HG03442 (cell line): ENCODE measurements at regions not wholly inside any gene's neighbourhood (a gene's known extent, or its start where the extent isn't known, plus 50 kb on each side); places are given as distances from the start of the nearest gene placed in this dataset.
A peak's percentile ranks its signal among the peaks of the same experiment; 100 is the strongest.
"Not testable (repeated sequence)": the region's sequence is repeated elsewhere in the genome, so short reads cannot be mapped to it uniquely, and the experiment has no call there.

Experiments
- ATAC-seq: cut with Tn5 transposase; IDR thresholded peaks from one replicate; pipeline ENCODE4 v1.9.1; 2021; ENCODE audit warnings: mild to moderate bottlenecking, moderate library complexity; ENCODE audit not compliant: unreplicated experiment

DNA sequence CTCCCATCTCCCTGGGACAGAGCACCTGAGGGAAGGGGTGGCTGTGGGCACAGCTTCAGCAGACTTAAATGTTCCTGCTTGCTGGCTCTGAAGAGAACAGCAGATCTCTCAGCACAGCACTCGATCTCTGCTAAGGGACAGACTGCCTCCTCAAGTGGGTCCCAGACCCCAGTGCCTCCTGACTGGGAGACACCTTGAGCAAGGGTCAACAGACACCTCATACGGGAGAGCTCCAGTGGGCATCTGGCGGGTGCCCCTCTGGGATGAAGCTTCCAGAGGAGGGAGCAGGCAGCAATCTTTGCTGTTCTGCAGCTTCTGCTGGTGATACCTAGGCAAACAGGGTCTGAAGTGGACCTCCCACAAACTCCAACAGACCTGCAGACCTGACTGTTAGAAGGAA, 436.7 kb upstream of the CHRM2 start:
- ATAC-seq, result not testable (repeated sequence)

- no peak for ATAC-seq
These were observed 444.4 kb upstream of the CHRM2 start for GRCh38 chr7:136424058-136424457.

DNA sequence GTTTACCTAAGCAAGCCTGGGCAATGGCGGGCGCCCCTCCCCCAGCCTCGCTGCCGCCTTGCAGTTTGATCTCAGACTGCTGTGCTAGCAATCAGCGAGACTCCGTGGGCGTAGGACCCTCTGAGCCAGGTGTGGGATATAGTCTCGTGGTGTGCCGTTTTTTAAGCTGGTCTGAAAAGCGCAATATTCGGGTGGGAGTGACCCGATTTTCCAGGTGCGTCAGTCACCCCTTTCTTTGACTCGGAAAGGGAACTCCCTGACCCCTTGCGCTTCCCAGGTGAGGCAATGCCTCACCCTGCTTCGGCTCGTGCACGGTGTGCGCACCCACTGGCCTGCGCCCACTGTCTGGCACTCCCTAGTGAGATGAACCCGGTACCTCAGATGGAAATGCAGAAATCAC, 442.6 kb upstream of the MTPN start:
- not testable (repeated sequence) for ATAC-seq

- no peak for ATAC-seq
These were observed 435.8 kb upstream of the MTPN start for GRCh38 chr7:136412952-136413351.

DNA sequence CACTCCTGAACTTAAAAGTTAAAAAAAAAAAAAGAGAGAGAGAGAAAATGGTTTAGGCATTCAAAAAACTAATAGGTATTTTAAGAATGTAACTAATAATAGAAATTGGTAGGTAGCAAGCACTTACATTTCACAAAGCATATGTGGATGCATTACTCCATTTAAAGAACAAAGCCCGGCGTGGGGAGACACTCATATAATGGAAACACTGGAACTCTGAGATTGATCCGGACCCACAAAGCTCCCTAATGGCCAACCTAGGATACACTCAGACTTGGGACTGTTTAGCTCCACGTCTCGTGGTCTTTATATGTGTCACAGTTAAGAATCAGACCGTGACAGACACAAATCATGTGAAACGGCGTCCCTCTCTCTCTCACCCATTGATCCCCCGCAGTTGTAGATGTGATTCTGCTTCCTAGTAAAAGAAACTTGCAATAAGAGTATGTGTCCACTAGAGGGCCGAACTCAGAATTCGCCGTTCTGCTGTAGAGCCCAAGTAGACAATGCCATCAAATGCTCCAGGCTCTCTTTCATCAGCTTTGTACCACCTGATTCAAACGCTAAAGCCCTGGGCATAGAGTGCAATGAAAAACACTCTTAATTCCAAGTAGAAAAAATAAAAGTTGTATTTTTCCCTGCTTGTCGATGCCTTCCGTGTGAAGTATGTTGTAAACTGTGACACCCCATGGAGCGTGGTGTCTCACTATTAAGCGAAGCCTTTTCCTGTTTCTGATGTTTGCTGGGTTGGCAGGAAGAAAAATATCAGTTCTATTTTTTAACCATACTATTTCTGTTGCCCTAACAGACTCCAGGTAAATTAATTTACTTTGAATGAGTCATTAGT, 429.0 kb upstream of the MTPN start:
- ATAC-seq, result peak; percentile 92

- ATAC-seq, result no peak
These were observed 426.4 kb upstream of the MTPN start for GRCh38 chr7:136403591-136403990.

DNA sequence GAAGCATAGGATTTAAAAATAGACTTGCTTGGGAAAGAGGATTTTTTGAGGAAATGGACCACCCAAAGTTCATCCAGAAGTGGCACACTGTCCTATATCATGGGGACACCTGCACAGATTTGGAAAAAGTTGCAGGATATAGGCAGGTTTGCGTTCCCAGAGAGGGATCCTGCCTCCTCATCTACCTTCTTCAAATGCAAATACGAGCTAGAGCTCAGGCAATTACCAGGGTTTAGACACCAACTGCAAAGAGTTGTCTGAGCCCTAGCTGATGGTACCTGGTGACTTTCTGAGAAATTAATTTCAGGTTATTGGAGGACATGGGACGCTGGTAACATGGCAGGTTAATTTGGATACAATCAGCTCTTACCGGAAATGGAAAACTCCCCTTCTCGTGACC, 423.7 kb upstream of the MTPN start:
- no peak for ATAC-seq

DNA sequence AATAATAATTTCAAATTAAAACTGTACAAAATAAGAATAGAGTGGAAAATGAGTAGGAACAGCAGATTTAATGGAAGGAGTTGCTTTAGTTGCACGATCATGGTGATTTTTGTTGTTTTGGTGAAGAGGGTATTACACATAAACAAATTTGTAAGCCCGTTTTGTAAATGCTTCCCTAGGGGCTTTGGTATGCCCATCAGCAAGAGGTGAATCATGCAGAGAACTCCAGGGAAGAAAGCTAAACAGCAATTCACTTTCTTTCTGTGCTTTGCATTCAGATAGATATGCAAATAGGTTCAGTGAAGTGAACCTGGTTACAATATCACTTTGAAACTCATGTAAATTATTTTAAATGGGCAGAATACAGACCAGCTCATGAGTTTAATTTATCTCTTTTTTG, 422.2 kb upstream of the MTPN start:
- ATAC-seq, result no peak

DNA sequence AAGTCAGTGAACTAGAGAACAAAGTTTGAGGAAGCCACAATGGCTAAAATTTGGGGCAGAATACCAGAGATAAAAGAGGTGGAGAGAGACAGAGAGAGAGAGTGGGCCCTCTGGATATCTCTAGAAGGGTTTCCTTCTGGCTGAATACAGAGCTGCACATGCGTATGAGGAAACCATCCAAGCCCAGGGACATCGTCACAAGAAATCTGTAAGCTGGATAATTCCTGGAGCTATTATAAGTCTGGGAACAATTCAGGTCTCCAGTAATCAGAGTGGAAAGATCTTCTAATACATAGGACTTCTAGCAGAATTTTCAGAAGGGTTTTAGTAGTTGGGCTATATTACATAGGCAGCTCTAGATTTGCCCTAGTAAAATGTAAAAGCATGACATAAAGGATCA, 415.7 kb upstream of the MTPN start:
- no peak for ATAC-seq

- no peak for ATAC-seq
These were observed 414.2 kb upstream of the MTPN start for GRCh38 chr7:136391371-136391770.

GRCh38 chr7:136389933-136390332, 412.8 kb upstream of the MTPN start:
- ATAC-seq, result no peak

- no peak for ATAC-seq
These were observed 409.7 kb upstream of the MTPN start for GRCh38 chr7:136386876-136387275.

DNA sequence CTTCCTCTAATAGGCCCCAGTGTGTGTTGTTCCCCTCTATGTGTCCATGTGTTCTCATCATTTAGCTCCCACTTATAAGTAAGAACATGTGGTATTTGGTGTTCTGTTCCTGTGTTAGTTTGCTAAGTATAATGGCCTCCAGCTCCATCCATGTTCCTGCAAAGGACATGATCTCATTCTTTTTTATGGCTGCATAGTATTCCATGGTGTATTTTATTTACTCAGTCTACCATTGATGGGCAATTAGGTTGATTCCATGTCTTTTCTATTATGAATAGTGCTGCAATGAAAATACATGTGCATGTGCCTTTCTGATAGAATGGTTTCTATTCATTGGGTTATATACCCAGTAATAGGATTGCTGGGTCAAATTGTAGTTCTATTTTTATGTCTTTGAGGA, 394.2 kb upstream of the MTPN start:
- not testable (repeated sequence) for ATAC-seq

DNA sequence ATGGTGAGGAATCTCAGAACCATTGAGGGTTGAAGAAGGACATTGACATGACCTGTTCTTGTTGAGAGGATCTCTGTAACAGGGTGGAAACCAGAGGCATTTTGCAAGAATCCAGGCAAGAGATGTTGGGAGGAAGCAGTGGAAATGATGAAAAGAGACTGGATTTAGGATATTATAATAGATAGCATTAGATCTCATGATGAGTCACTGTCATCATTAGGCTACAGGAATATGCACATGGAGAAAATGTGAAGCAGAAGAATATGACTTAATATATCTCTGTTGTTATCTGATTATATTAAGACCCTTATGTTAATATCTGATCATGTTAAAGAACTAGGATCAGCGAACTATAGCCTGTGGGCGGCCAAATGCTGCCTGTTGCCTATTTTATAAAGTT, 393.0 kb upstream of the MTPN start:
- ATAC-seq, result no peak

DNA sequence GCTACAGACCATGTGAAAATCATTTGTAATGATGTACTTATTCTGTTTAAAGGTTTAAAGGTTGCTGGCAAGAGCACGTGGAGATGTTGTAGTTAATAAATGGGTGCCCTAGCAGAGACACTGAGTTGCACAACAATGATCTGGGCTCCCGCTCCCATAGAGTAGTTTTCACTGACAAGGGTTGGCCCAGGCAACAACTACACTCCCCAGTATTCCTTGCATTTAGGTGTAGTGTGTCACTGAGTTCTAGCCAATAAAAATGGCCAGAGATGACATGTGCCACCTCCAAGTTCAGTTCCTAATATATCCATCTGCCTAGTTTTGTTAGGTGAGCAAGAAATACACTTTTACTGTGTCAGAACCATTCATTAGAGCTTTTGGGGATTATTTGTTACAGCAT, 392.1 kb upstream of the MTPN start:
- no peak for ATAC-seq

GRCh38 chr7:136359333-136359903, 382.3 kb upstream of the MTPN start:
- peak; percentile 97 for ATAC-seq

DNA sequence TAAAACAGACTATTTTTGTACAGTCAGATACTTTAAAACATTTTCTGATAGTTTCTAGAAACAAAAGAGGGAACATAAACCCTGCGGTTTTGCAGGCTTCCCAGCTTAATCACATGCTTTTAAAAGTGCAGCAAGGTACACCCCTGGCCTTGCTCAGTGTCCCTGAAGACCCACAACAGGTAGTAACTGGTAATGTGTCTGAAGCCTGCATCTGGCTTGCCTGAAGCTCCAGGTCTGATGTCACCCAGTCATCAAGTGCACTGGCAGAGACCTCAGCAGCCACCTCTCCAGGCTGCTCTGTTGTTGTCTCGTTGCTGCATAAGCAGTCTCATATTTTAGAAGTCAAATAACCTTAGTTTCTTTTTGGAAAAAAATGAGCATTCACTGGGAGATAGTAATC, 376.1 kb upstream of the MTPN start:
- ATAC-seq, result peak; percentile 72

- no peak for ATAC-seq
These were observed 371.5 kb upstream of the MTPN start for GRCh38 chr7:136348542-136349192.

DNA sequence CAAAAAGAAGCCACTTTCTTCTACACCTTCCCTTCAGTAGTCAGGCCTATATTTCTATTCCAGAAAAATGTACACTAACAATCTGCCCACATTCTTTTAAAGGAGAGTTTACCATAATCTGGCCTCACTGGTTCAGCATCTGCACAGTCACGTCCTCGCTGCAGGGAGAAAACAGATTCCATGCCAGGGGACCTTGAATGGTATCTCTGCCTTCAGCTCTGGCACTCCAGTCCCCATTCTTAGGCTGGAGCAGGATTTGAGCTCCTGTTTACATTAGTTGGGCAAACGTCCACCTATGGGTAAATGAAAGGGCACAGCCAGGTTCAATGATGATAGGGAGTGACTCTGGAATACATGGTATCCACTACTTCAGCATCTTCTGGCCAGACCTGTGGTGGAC, 371.0 kb upstream of the MTPN start:
- ATAC-seq, result no peak

- no peak for ATAC-seq
These were observed 370.3 kb upstream of the MTPN start for GRCh38 chr7:136347488-136347887.

GRCh38 chr7:136342251-136342650, 365.1 kb upstream of the MTPN start:
- ATAC-seq, result no peak

DNA sequence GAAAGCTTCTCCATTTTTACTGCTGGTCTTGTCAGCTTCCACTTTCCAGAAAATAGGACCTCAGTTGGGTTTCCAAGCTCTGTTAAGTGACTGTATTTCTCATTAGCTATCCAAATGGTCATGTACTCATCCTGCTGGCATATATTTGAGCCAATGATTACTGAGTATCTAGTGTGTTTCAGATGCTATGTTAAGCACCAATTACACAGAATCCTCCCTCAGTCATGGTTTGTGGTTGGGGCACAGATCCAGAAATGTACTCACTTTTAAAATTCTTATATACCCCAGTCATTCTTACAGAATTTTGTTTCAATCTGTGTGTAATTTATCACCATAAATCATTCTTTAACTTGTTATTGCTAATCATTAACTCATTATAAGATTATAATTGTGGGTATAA, 362.3 kb upstream of the MTPN start:
- no peak for ATAC-seq
